ENCODE measurements at regions not wholly inside any gene's neighbourhood (a gene's known extent, or its start where the extent isn't known, plus 50 kb on each side); places are given as distances from the start of the nearest gene placed in this dataset.

- Histone ChIP-seq H3K14ac (ENCODE audit: insufficient read length) (no peak overlapping the region), H3K4me3 (ENCODE audit: extremely low read depth in 1 of 4, insufficient read depth in 2 of 4, low read depth in 3 of 4, low read length in 4 of 4) (no peak overlapping the region), H2BK5ac (ENCODE audit: low read depth, low read length) (no peak overlapping the region), H2BK20ac (ENCODE audit: low read length) (no peak overlapping the region), H3K18ac (ENCODE audit: extremely low read depth, low read length) (no peak overlapping the region), H3K27ac (ENCODE audit: low read depth, low read length) (no peak overlapping the region), H3K23ac (ENCODE audit: insufficient read length) (no peak overlapping the region), H4K91ac (replicated peaks; ENCODE audit: insufficient read length, low read length) (no peak overlapping the region), H4K20me1 (replicated peaks in 1 of 2; ENCODE audit: control insufficient read depth in 1 of 2, insufficient read depth in 2 of 2, low read length in 2 of 2) (no peaks in the 10 kb centered on the region), H3K4ac (replicated peaks; ENCODE audit: insufficient read length, low read depth, low read length) (no peak overlapping the region), H3K27me3 (replicated peaks in 1 of 4; ENCODE audit: control insufficient read depth in 3 of 4, extremely low read depth in 1 of 4, insufficient read depth in 3 of 4, low read length in 3 of 4) (peaks cover 0 to 2% (median 0%) of the 10 kb centered on the region in 4 experiments; a peak in 3 of 7 replicates), H3K9ac (replicated peaks in 1 of 4; ENCODE audit: extremely low read depth in 1 of 4, low read depth in 3 of 4, low read length in 3 of 4) (no peak overlapping the region), H3K4me1 (replicated peaks in 1 of 4; ENCODE audit: control insufficient read depth in 3 of 4, insufficient read depth in 4 of 4, low read length in 3 of 4) (peaks cover 0 to 9% (median 4%) of the 10 kb centered on the region in 4 experiments; a peak in 6 of 7 replicates), H3K79me2 (ENCODE audit: control insufficient read depth in 1 of 2, insufficient read depth in 2 of 2, low read length in 2 of 2) (no peaks in the 10 kb centered on the region), H2BK15ac (ENCODE audit: low read length) (no peak overlapping the region), H3K23me2 (ENCODE audit: low read depth, low read length) (no peaks in the 10 kb centered on the region; the same call in 1 of the 2 replicates), H3K9me3 (ENCODE audit: insufficient read depth in 2 of 2, low read depth in 1 of 2, low read length in 1 of 2) (peaks cover 35 to 37% of the 10 kb centered on the region in 2 experiments), H3K36me3 (ENCODE audit: control insufficient read depth in 2 of 4, insufficient read depth in 4 of 4, low read length in 3 of 4) (peaks cover 0 to 3% (median 0%) of the 10 kb centered on the region in 4 experiments; a peak in 2 of 8 replicates), H2BK120ac (replicated peaks; ENCODE audit: low read depth, low read length) (no peak overlapping the region), H4K5ac (ENCODE audit: insufficient read length, low read depth, low read length) (no peak overlapping the region), H2BK12ac (ENCODE audit: low read depth, low read length) (no peak overlapping the region), H4K8ac (ENCODE audit: extremely low read depth, insufficient read depth, low read length) (no peak overlapping the region), H3K56ac (replicated peaks; ENCODE audit: insufficient read length, low read depth, low read length) (no peak overlapping the region), H3K4me2 (ENCODE audit: insufficient read depth in 1 of 2, low read depth in 2 of 2, low read length in 2 of 2) (no peak overlapping the region), H3K79me1 (ENCODE audit: low read depth, low read length) (no peaks in the 10 kb centered on the region), H2AK5ac (ENCODE audit: low read depth, low read length) (no peak overlapping the region), H2AFZ (ENCODE audit: low read length) (no peak overlapping the region)
- CTCF ChIA-PET (ENCODE audit: partially characterized antibody): no interaction called here
- DNase-seq (ENCODE audit: low read depth in 1 of 2, low spot score in 2 of 2) (peak in 1 of 2 experiments; percentile 7), FAIRE-seq (no peak)
- 61% methylated on average over 6 of the region's 6 CpGs; no CpG with 5 or more reads in 1 of the 2 experiments for WGBS, 2 experiments (ENCODE audit: extremely low coverage in 1 of 2, insufficient coverage in 1 of 2, insufficient read length in 1 of 2, insufficient replicate concordance in 2 of 2, low coverage in 1 of 2, low lambda C conversion rate in 2 of 2, missing lambda C conversion rate in 1 of 2)
- POLR2A ChIA-PET (ENCODE audit: partially characterized antibody): no interaction called here
- TF ChIP-seq CTBP2 (IDR thresholded peaks at IDR 0.05; ENCODE audit: borderline replicate concordance, insufficient read depth, insufficient read length, low read length): no peak
- TF ChIP-seq HDAC2 (IDR thresholded peaks at IDR 0.05; ENCODE audit: borderline replicate concordance in 1 of 2, low read depth in 2 of 2, low read length in 2 of 2): no peak
- no peak for TF ChIP-seq RNF2 (IDR thresholded peaks at IDR 0.05; ENCODE audit: borderline replicate concordance, low read depth, low read length, missing control alignments, poor library complexity, severe bottlenecking)
- TF ChIP-seq CHD2 (IDR thresholded peaks at IDR 0.05; ENCODE audit: low read length): no peak
- no peak for TF ChIP-seq USF2 (IDR thresholded peaks at IDR 0.05; ENCODE audit: low read length)
- TF ChIP-seq JUN (IDR thresholded peaks at IDR 0.05; ENCODE audit: low read depth, low read length): no peak
- no peak for TF ChIP-seq MAFK (IDR thresholded peaks at IDR 0.05; ENCODE audit: low read depth, low read length)
- TF ChIP-seq CEBPB (IDR thresholded peaks at IDR 0.05; ENCODE audit: low read depth, low read length): no peak
- TF ChIP-seq CHD1 (IDR thresholded peaks at IDR 0.05; ENCODE audit: low read depth, low read length): no peak
- no peak for TF ChIP-seq TBP (IDR thresholded peaks at IDR 0.05; ENCODE audit: low read depth, low read length)
- TF ChIP-seq SIRT6 (IDR thresholded peaks at IDR 0.05; ENCODE audit: low read length): no peak
- TF ChIP-seq MAX (IDR thresholded peaks at IDR 0.05): no peak
- TF ChIP-seq RAD21 (IDR thresholded peaks at IDR 0.05 in 1 of 2, conservative IDR thresholded peaks at IDR 0.05 in 1 of 2; ENCODE audit: low read depth in 2 of 2, low read length in 2 of 2): no peak
Observed at GRCh38 chr17:77706938-77707337, 251.6 kb upstream of the TNRC6C start.
